Endometrium (tissue), 2 donors: ENCODE measurements at regions not wholly inside any gene's neighbourhood (a gene's known extent, or its start where the extent isn't known, plus 50 kb on each side); places are given as distances from the start of the nearest gene placed in this dataset.

ENCODE experiments used
- FAIRE-seq: peaks from 2 replicates; lab custom pipeline; 2012; peaks lifted over from hg19 to GRCh38; lab: Jason Lieb, UNC
- donor health status: control.
- donor health status: control.

DNA sequence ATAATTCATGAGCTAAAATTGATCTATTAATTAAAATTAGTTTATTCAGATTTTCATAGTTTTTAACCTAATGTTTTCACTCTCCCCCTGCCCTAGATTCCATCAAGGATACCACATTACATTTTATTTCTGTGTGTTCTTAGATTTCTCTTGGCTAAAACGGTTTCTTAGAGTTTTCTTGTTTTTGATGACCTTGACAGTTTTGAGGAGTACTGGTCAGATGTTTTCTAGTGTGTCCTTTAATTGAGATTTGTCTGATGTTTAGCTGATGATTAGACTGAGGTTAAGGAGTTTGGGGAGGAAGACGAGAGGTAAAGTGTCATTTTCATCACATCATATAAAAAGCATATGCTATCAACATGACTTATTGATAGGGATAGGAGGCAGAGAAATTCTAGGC, 475.9 kb downstream of the SQOR start:
- no peak for FAIRE-seq

DNA sequence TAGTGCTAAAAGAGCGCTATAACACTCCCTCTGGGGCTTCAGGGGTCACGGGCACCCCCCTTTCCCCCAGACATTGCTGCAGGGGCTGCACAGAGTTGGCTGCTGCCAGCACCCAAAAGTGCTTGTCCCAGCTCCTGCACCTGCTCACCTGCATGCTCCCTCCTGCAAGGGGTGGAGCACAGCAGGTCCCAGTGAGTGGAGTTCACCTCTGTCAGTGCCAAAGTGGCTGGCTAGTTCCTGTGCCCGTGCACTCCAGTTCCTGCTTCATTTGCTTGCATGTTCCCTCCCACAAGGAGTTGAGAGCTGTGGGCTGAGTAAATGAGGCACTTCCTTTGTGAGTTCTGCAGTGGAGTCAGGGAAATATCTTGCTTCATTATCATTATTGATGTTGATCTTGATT, 476.9 kb downstream of the SQOR start:
- no peak for FAIRE-seq

DNA sequence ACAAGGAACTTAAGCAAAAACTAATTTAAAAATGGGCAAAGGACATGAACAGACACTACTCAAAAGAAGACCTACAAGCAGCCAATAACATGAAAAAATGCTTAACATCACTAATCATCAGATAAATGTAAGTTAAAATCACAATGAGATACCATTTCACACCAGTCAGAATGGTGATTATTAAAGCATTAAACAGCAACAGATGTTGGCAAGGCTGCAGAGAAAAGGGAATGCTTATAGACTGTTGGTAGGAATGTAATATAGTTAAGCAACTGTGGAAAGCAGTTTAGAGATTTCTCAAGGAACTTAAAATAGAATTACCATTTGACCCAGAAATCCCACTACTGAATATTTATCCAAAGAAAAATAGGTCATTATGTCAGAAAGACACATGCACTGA, 482.2 kb downstream of the SQOR start:
- FAIRE-seq, result no peak

DNA sequence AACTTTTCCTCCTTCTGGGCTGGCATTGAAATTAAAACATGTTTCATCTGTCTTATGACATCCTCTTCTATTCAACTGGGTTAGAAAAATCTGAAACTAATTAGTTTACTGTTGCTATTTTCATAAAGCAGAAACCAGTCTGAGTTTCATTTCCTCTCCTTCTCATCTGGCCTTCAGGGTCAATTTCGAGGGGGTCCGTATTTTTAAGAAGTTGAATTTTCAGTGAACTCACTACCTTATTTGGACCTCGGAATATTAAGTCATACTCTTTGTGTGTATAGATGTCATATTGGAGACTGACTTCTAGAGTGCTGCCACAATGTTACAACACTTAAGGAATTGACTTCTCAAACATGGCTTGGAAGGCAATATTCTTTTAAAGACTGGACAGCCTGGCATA, 485.9 kb downstream of the SQOR start:
- FAIRE-seq, result no peak

DNA sequence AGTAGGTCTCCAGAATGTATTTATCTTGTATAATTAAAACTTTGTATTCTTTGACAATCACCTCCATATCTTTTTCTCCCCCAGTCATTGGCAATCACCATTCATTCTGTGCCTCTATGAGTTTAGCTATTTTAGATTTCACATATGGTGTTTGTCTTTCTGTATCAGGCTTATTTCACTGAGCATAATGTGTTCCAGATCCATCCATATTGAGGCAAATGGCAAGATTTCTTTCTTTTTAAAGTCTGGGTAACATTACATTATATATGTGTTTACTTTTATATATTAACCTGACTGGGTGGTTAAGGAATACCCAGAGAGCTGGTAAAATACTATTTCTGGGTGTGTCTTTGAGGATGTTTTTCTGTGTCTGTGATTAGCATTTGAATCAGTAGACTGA, 486.6 kb downstream of the SQOR start:
- no peak for FAIRE-seq

DNA sequence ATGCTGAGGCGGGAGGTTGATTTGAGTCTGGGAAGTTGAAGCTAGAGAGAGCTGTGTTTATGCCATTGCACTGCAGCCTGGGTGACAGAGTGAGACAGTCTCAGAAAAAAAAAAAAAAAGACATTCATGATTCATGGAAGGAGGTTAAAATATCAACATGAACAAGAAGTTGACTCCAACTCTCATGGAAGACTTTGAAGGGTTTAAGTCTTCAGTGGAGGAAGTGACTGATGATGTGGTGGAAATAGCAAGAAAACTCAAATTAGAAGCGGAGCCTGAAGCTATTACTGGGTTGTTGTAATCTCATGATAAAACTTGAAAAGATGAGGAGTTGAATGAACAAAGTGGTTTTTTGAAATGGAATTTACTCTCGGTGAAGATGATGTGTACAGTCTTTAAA, 491.8 kb downstream of the SQOR start:
- no peak for FAIRE-seq

DNA sequence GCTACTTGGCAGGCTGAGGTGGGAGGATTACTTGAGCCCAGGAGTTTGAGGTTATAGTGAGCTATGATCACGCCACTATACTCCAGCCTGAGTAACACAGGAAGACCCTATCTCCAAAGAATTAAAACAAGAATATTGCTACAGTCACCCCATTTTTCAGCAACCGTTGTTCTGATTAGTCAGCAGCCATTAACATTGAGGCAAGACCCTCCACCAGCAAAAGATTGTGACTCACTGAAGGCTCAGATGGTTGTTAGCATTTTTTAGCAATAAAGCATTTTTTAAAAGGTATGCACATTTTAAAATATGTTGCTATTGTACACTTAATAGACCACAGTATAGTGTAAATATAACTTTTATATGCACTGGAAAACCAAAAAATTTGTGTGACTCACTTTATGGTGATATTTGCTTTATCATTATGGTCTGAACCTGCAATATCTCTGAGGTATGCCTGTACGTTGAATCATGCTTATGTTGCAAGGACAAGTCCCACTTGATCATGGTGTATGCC, 492.6 kb downstream of the SQOR start:
- FAIRE-seq, result no peak

DNA sequence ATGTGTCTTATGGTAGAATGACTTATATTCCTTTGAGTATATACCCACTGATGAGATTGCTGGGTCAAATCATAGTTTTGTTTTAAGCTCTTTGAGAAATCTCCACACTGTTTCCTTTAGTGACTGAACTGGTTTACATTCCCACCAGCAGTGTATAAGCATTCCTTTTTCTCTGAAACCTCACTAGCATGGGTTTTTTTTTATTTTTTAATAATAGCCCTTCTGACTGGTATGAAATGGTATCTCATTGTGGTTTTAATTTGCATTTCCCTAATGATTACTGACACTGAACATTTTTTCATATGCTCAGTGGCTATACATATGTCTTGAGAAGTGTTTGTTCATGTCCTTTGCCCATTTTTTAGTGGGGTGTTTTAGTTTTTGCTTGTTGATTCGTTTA, 494.3 kb downstream of the SQOR start:
- no peak for FAIRE-seq

DNA sequence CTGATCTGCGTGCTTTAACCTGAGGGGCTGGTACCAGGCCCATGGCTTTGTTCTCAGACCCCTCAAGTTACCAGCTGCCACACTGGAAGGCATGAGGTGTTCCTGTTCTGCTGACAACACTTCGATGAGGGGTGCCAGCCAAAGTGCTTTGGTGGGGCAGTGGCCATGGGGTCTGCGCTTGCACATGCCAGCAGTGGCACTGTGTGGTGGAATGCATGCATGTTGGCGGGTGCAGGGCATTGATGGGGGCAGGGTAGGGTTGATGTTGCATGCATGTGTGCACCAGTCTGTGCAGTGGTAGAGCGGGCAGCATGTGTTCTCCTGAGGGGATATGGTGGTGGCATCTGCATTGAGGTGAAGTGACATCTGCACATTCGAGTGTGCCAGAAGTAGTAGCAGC, 497.0 kb downstream of the SQOR start:
- no peak for FAIRE-seq

DNA sequence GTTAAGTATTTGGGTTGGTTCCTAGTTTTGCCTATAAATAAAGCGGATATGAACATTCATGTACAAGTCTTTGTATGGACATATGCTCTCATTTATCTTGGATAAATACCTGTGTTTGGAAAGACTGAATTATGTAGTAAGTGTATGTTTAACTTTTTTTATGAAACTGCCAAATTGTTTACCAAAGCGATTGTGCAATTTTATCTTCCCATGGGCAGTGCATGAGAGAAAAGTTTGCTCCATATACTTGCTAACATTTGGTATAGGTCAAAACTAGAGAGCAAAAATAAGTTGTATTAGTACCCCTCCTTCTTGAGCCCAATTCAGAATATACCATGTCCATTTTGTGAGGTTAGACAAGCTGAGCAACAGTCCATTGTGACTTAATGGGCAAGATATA, 502.6 kb downstream of the SQOR start:
- no peak for FAIRE-seq

DNA sequence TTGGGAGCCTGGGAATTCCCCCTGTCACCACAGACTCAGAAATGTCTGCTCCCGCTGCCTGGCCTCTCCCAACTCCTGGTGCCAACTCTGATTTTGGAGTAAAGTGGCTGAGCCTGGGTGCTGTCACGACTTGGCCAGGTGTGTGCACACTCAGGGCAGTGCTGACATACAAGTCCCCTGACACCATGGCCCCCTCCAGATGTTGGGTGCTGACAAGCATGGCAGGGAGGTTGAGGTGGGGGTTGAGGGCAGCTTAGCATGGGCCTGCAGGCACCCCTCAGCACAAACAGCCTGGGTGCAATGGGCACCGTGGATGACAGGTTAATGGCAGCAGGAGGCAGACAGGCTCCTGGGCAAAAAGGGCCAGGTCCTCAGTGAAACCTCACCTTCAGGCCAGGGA, 511.2 kb downstream of the SQOR start:
- FAIRE-seq, result no peak

DNA sequence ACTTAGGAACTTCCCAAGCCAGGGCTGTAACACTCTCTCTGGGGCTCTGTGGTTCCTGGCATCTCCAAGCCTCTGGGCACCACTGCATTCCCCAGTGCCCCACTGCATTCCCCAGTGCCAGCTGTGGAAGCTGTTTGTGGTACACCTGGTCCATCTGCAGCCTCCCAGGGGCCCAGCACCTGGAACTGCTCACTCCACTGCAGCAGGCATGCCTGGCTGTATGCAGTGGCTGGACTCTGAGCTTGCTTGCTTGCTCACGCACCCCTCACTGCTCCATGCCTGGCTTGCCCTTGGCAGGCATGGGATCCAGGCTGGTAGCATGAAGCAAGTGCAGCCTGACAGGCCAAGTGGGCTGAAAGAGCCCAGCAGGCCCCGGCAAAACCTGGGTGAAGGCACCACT, 512.1 kb downstream of the SQOR start:
- no peak for FAIRE-seq

DNA sequence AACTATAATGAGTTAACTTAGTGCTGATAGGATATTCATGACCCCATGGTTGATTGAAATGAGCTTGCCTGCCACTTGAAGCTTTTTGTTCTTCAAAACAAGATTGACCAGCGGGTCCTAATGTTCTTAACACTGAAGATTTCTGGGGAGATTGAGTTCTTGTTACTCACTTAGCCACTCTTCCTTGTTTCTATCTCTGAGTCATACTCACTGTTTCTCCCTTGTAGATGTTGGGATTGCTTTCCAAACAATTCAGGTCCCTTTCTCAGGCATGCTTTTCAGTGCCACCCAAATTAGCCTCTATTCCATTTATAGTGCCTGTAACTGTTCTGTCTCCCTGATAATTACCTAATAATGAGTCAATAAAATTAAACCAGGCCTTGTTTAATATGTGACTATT, 517.0 kb downstream of the SQOR start:
- FAIRE-seq, result no peak

DNA sequence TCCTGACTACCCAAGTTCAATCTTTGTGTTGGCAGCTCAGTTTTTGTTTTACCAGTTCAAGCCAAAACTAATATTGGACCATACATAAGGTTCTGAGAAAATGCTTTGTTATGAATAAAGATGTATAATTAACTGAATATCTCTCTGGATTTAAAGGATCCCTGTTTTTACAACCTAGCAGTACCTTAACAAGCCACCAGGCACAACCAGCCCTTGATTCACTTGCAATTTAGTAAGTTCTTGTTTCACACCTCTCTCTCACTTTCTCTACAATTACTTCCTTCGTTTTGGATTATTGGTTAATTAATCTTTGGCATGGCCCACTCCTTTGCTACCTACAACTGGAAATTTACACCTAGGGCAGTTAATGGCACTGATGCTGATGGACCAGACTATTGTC, 531.9 kb downstream of the SQOR start:
- no peak for FAIRE-seq

DNA sequence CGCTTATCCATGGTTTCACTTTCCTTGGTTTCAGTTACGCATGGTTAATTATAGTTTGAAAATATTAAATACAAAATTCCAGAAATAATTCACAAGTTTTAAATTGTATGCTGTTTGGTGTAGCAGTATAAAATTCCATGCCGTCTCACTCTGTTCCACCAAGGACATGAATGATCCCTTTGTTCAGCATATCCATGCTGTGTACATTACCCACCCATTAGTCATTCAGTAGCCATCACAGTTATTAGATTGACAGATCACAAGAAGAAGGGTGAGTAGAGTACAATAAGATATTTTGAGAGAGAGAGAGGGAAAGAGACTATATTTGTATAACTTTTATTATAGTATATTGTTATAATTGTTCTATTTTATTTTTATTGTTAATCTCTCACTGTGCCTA, 535.5 kb downstream of the SQOR start:
- FAIRE-seq, result no peak

DNA sequence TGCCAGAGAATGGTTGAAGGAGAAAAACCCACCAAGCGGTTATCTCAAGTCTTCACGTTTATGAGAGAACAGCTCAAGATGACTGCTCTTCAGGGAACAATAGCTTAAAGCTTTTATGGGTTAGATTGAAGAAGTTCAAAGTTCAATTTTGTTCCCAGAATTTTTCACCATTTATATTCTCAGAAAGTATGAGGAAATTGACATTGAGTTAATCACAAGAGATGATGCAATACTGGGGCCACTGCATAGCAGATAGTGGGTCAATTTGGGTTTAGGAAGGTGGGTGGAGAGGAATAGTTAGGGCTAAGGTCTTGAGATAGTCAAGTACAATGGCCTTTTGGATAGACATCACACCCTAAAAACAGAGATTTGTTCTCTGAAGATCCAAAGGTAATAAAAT, 539.3 kb downstream of the SQOR start:
- no peak for FAIRE-seq

DNA sequence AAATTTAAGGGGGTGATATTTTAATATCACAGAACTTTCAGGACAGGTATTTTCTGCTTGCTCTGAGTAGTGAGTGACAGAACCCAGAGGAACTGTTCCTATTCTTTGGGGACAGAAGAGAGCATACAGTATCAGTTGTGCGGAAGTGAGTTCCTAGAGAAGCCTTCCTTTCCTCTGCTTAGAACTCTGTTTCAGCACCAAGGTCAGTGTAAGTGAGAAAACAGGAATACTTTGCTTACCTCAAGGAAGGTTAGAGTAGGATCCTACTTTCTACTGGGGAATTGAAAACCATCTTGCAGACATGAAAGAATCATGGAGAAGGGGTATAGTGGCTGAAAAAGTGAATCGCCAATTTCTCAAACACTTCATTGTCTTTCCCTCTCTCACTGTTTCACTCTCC, 542.4 kb downstream of the SQOR start:
- no peak for FAIRE-seq

DNA sequence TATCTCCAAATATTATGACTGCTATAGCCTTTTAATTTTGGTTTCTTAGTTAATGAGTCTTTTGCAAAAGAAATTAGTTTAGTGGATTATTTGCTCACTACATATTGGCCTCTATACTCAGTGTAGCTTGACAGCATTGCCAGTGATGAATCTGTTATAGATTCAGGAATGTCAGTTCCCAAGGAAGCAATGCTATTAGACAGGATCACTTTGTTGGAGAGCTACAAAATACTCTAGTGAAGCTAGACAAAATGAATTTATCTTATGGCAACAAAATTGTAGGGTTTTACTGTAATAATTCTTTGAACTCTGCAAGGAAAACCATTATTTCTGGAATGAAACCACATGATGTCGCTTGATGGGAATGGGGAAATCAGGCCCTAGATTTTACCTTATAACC, 543.3 kb downstream of the SQOR start:
- no peak for FAIRE-seq

DNA sequence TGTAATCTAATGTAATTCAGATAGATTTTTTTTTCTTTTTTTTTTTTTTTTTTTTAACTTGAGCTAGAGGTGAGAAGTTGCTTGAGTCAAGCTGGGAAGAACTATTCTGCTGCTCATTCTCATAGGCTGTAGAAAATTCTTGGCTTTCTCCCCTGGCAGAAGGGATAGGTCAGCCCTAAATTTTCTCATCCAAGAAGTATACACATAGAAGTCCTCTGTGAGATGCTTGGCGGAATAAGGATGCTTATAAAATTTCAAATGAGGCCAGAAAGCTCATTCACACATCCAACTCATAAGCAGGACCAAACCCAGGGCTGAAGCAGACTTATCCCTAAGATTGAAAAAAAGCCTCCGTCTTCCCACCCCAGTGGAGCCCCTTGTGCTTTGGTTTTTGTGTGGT, 572.5 kb downstream of the SQOR start:
- no peak for FAIRE-seq

DNA sequence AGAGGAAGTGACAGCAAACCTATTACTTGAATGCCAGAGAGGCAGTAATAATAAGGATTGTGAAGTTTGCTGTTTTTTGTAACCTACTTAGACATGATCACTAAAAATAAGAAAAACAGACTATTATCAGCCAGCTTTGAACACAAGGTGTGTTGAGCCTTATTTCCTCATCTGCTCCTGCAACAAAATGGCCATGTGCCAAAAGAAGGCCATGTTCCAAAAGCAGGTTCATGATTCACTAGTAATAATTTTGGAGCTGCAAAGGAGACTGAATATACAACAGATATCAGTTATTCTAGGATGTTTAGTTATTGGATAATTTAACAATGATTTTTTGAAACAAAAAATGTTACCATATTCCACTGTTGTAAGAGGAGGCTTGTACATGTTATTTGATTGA, 578.7 kb downstream of the SQOR start:
- no peak for FAIRE-seq

DNA sequence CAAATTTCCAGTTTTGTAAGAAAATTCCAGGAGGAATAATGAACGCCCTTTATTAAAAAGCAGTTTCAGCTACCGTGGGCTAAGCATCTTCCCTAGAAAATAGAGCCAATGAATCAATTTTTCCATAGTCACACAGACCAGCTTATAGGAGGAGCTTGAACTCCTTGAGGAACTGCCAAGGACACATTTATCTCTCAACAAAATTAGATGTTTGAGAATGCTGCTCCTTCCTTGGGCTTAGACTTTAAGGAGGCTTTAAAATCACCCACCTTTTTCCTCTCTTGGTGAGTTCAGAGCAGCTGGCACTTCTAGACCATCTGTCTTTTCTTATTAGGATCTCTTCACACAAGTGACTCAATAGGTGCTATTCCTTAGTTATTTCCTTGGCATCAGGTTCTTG, 588.0 kb downstream of the SQOR start:
- no peak for FAIRE-seq

DNA sequence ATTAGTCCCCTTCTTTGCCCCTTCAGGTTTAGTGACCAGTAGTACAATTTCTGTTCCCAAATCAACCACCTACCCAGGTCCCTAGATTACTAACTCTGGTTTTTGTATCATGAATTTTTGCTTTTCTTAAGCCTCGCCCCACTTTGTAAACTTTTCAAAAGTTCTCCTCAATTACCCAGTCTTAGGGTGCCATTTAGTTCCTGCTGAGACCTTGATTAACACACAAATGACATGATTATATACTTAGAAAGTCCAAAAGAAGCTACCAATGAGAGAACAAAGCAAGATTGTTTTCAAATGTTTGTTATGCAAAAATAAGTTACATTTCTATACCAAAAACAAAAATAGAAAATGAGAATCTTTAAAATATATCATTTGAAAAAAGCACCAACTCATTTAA, 594.4 kb downstream of the SQOR start:
- FAIRE-seq, result no peak

DNA sequence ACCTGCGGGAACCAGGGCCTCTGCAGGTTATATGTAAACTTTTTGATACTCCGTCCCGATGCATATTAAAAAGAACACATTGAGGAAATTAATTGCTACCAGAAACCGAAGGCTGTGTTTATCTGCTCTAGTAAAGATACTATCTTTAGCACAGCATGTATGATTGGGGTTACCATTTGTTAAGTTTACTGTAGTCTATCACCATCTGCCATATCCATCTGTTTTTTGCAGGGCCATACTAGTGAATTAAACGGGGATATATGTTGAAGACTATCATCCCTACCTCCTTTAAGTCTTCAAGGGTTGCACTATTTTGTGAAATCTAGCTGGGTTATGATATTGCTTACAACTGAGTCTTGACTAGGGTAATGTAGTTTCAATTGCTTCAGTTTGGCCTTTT, 597.0 kb downstream of the SQOR start:
- FAIRE-seq, result no peak

DNA sequence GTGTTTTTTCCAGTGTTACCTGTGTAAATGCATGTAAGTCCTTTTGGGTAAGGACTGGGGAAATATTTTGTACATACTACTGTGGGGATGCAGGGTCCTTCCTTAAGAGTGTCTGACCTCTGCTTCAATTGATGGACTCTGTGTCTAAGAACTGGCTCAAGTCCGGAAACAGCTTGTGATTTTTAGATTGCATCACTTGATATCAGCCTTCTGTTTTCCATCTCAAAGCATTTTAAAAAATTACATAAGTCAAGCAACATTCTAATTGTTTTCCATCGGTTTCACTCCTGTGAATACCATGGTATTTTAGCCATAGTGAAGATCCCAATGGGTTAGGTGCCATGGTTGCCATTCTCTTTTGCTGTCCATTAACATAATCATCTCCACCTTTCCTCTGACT, 597.6 kb downstream of the SQOR start:
- no peak for FAIRE-seq

DNA sequence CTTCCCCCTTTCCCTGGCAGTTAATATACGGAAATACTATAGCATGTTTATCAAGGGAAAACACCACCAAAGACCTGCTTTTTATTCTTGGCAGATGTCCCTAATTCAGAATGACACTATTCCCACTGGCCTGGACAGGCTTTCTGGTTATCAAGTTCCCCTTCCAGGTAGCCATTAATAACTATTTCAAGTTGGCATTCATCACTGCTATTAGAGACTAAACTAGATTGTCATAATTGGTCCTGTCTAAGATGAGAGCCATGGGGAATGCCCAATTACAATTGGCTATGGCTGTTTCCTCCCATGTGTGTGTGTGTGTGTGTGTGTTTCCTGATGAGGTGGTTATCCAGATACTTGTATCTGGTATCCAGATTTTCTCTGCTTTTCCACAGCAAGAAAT, 608.1 kb downstream of the SQOR start:
- no peak for FAIRE-seq
